ENCODE measurements at regions not wholly inside any gene's neighbourhood (a gene's known extent, or its start where the extent isn't known, plus 50 kb on each side); places are given as distances from the start of the nearest gene placed in this dataset.

- intact Hi-C loops (cut with DNase I): no loop called here
- Histone ChIP-seq H3K27ac (no peak overlapping the region), H3K27me3 (no peaks in the 10 kb centered on the region), H3K36me3 (replicated peaks in 1 of 2; ENCODE audit: insufficient read depth in 1 of 2, low read depth in 2 of 2) (no peaks in the 10 kb centered on the region), H3K9me3 (no peaks in the 10 kb centered on the region), H3K4me3 (no peak overlapping the region), H3K4me1 (no peaks in the 10 kb centered on the region)
- 92 to 94% methylated on average over 2 of the region's 2 CpGs for WGBS, 2 donors
- ATAC-seq: no peak
- TF ChIP-seq, protein P1, sequence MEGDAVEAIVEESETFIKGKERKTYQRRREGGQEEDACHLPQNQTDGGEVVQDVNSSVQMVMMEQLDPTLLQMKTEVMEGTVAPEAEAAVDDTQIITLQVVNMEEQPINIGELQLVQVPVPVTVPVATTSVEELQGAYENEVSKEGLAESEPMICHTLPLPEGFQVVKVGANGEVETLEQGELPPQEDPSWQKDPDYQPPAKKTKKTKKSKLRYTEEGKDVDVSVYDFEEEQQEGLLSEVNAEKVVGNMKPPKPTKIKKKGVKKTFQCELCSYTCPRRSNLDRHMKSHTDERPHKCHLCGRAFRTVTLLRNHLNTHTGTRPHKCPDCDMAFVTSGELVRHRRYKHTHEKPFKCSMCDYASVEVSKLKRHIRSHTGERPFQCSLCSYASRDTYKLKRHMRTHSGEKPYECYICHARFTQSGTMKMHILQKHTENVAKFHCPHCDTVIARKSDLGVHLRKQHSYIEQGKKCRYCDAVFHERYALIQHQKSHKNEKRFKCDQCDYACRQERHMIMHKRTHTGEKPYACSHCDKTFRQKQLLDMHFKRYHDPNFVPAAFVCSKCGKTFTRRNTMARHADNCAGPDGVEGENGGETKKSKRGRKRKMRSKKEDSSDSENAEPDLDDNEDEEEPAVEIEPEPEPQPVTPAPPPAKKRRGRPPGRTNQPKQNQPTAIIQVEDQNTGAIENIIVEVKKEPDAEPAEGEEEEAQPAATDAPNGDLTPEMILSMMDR (IDR thresholded peaks at IDR 0.05): no peak
- no peak for TF ChIP-seq POLR2A (IDR thresholded peaks at IDR 0.05)
- no peak for DNase-seq
Measured at GRCh38 chr9:22204240-22204639, 195.1 kb upstream of the CDKN2B start.

GRCh38 chr9:22206833-22207232 lies 197.7 kb upstream of the CDKN2B start:
- Histone ChIP-seq H3K4me3 (no peak overlapping the region), H3K36me3 (replicated peaks in 1 of 2; ENCODE audit: insufficient read depth in 1 of 2, low read depth in 2 of 2) (no peaks in the 10 kb centered on the region), H3K27ac (no peak overlapping the region), H3K9me3 (no peaks in the 10 kb centered on the region), H3K27me3 (no peaks in the 10 kb centered on the region), H3K4me1 (no peaks in the 10 kb centered on the region)
- ATAC-seq (no peak), DNase-seq (no peak)
- 60 to 64% methylated on average over 5 of the region's 5 CpGs for WGBS, 2 donors
- no peak for TF ChIP-seq POLR2A (IDR thresholded peaks at IDR 0.05)
- TF ChIP-seq, protein P1 (IDR thresholded peaks at IDR 0.05): no peak
- intact Hi-C loops (cut with DNase I): no loop called here

DNA sequence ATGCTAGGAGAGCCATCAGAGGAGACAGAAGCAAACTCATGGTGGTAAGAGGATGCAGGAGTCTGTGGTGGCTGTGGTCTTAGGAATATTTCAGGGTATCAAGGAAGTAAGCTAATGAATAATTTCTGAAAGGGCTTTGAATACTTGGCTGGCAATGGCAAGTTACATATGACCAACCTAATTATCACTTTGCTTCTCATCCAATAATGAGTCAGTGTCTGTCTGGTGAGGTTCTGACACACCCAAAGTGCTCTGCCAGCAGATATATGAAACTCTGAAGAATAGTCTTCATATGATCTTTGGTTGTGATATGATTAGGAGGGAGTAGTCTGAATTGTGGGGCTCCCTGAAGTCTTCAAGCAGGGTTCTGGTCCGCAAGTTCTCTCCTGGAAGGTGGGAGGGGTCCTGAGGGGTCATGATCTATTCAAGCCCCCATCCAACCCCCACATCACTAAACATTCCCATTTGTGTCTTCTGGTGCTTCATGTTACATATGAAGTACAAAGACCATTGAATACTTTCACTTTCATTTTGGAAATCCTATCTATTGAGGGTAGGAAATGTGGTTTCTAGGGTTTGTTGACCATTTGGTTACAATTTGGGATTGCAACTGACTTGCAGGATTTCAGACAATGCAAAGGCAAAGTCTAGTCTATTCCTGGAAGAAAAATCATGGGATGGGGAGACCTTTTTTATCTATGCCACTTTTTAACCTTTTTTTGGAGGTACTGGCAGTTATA lies 199.9 kb upstream of the CDKN2B start:
- DNase-seq: no peak
- H3K9me3 ChIP-seq: no peaks in the 10 kb centered on the region
- WGBS, 2 donors: 87 to 94% methylated on average over 1 of the region's 1 CpG
- intact Hi-C loops (cut with DNase I): no loop called here
- no peak for ATAC-seq
- no peak overlapping the region for H3K4me3 ChIP-seq
- no peak overlapping the region for H3K27ac ChIP-seq
- no peaks in the 10 kb centered on the region for H3K27me3 ChIP-seq
- no peaks in the 10 kb centered on the region for H3K4me1 ChIP-seq
- no peak for TF ChIP-seq POLR2A (IDR thresholded peaks at IDR 0.05)
- TF ChIP-seq, protein P1 (IDR thresholded peaks at IDR 0.05): no peak
- H3K36me3 ChIP-seq (replicated peaks in 1 of 2; ENCODE audit: insufficient read depth in 1 of 2, low read depth in 2 of 2): no peaks in the 10 kb centered on the region

DNA sequence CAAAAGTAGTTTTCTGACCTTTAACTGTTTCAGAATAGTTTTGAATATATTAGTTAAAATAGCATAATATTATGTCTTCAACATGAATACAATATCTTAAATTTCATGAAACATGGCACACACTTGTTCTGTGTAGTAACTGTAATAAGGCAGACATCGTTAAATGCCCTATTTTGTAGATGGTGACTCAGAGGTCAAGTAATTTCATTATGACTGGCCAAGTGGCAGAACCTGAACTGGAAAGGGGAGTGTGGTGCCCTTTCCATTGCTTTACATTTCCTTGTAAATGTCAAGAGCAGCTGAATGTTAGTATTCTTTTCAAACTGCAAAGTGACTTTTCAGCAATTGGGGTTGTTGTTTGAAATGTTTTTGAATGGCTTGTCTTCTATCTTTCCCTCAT lies 201.2 kb upstream of the CDKN2B start:
- 58 to 65% methylated on average over 1 of the region's 1 CpG for WGBS, 2 donors
- H3K4me1 ChIP-seq: no peaks in the 10 kb centered on the region
- H3K9me3 ChIP-seq: no peaks in the 10 kb centered on the region
- no peak for TF ChIP-seq POLR2A (IDR thresholded peaks at IDR 0.05)
- TF ChIP-seq, protein P1 (IDR thresholded peaks at IDR 0.05): no peak
- intact Hi-C loops (cut with DNase I): no loop called here
- no peak overlapping the region for H3K27ac ChIP-seq
- H3K4me3 ChIP-seq: no peak overlapping the region
- no peaks in the 10 kb centered on the region for H3K36me3 ChIP-seq (replicated peaks in 1 of 2; ENCODE audit: insufficient read depth in 1 of 2, low read depth in 2 of 2)
- no peak for DNase-seq
- no peak for ATAC-seq
- no peaks in the 10 kb centered on the region for H3K27me3 ChIP-seq

- Histone ChIP-seq H3K9me3 (no peaks in the 10 kb centered on the region), H3K27ac (no peak overlapping the region), H3K36me3 (replicated peaks in 1 of 2; ENCODE audit: insufficient read depth in 1 of 2, low read depth in 2 of 2) (no peaks in the 10 kb centered on the region), H3K27me3 (no peaks in the 10 kb centered on the region), H3K4me1 (no peaks in the 10 kb centered on the region), H3K4me3 (no peak overlapping the region)
- no peak for TF ChIP-seq POLR2A (IDR thresholded peaks at IDR 0.05)
- TF ChIP-seq, protein P1 (IDR thresholded peaks at IDR 0.05): no peak
- ATAC-seq (no peak), DNase-seq (no peak)
- 69 to 71% methylated on average over 2 of the region's 2 CpGs for WGBS, 2 donors
- intact Hi-C loops (cut with DNase I): no loop called here
Measured at GRCh38 chr9:22210936-22211335, 201.8 kb upstream of the CDKN2B start.

Data from body of pancreas (tissue), 4 donors.